SU-DHL-6 (cell line): ENCODE measurements at regions not wholly inside any gene's neighbourhood (a gene's known extent, or its start where the extent isn't known, plus 50 kb on each side); places are given as distances from the start of the nearest gene placed in this dataset.

Experiments
- H2AFZ ChIP-seq: fragments of 200-600 bp; sonication (generic); 2 replicates; pipeline ENCODE4 v1.6.1; 2014; ENCODE audit warnings: low read depth, mild to moderate bottlenecking, moderate library complexity, mixed read lengths, antibody characterized with exemption, low read length; ENCODE audit not compliant: severe bottlenecking
- H3F3A ChIP-seq: fragments of 200-600 bp; shearing (Covaris generic); 2 replicates; pipeline ENCODE4 v1.6.0; 2016; ENCODE audit warnings: antibody characterized with exemption, mild to moderate bottlenecking; ENCODE audit not compliant: insufficient read depth
- H3K27ac ChIP-seq: fragments of 200-600 bp; sonication (generic); 2 replicates; pipeline ENCODE4 v1.5.1; 2016; ENCODE audit warnings: low read depth, mild to moderate bottlenecking, low read length, moderate library complexity, mixed read lengths
- H3K27me3 ChIP-seq: fragments of 200-600 bp; sonication (generic), shearing (Covaris generic); 2 replicates; pipeline ENCODE4 v1.6.0; 2014; ENCODE audit warnings: mild to moderate bottlenecking, low read length
- H3K36me3 ChIP-seq: fragments of 200-600 bp; sonication (generic); 2 replicates; pipeline ENCODE4 v1.6.1; 2014; ENCODE audit warnings: mild to moderate bottlenecking, low read length, mixed read lengths
- H3K4me2 ChIP-seq: fragments of 300-600, 200-600 bp; shearing (Covaris generic), sonication (generic); 2 replicates; pipeline ENCODE4 v1.6.0; 2014; ENCODE audit warnings: low read length, low read depth, mild to moderate bottlenecking; ENCODE audit not compliant: poor library complexity, severe bottlenecking
- H3K4me3 ChIP-seq: fragments of 200-600 bp; sonication (generic); 2 replicates; pipeline ENCODE4 v1.5.1; 2014; ENCODE audit warnings: antibody characterized with exemption, low read length, mild to moderate bottlenecking, mixed read lengths; ENCODE audit not compliant: insufficient read depth, poor library complexity, severe bottlenecking
- H3K79me2 ChIP-seq: fragments of 200-600 bp; sonication (generic); 2 replicates; pipeline ENCODE4 v1.6.1; 2014; ENCODE audit warnings: mild to moderate bottlenecking, low read length, moderate library complexity; ENCODE audit not compliant: insufficient read depth
- H3K9ac ChIP-seq: fragments of 200-600 bp; sonication (generic); 2 replicates; pipeline ENCODE4 v1.7.0; 2014; ENCODE audit warnings: mild to moderate bottlenecking, low read length
- H3K9me2 ChIP-seq: fragments of 200-600 bp; sonication (generic); replicated peaks from 2 replicates; pipeline ENCODE4 v1.6.1; 2014; ENCODE audit warnings: low read length; ENCODE audit not compliant: insufficient read depth
- H3K9me3 ChIP-seq: fragments of 200-600 bp; sonication (generic); 2 replicates; pipeline ENCODE4 v1.6.1; 2014; ENCODE audit warnings: low read length, mixed read lengths; ENCODE audit not compliant: insufficient read depth
- H4K20me1 ChIP-seq: fragments of 200-600 bp; sonication (generic); 2 replicates; pipeline ENCODE4 v1.6.1; 2014; ENCODE audit warnings: low read depth, mild to moderate bottlenecking, antibody characterized with exemption, low read length, moderate library complexity, mixed read lengths
- CTCF ChIP-seq: fragments of 200-600 bp; sonication (generic); IDR thresholded peaks from one replicate; pipeline ENCODE4 v1.5.1; 2017; ENCODE audit warnings: antibody characterized with exemption, mild to moderate bottlenecking, low read length, moderate library complexity; ENCODE audit not compliant: insufficient read depth, poor library complexity, severe bottlenecking
- EZH2phosphoT487 ChIP-seq: fragments of 200-600 bp; sonication (generic), shearing (Covaris generic); conservative IDR thresholded peaks from 2 replicates; pipeline ENCODE4 v1.6.1; 2018; ENCODE audit warnings: mild to moderate bottlenecking, antibody characterized with exemption, low read length, moderate library complexity, mixed read lengths

DNA sequence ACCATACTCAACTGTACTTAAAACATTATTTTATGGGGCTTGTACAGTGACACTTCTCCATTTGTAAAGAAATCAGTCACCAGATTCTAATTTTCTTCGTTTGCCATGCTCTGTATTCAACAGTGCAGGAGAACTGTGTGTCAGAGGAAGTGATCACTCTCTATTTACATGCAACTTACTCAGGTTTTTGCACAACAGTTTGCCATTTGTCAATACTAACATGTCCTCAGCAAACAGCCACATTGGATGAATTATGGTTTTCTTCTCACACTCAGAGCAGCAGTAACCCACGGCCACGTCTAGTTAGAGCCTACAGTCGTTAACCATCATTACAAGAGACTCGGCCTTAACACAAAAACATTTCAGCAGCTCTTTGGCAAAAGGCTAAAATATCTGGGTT is 69.2 kb upstream of the SP4 start:
- no peak for TF ChIP-seq CTCF
- no peak for TF ChIP-seq EZH2phosphoT487
- H2AFZ ChIP-seq = no peak overlapping the region
- H3K36me3 ChIP-seq = no peaks in the 10 kb centered on the region
- no peak overlapping the region for H3K4me3 ChIP-seq
- H3K79me2 ChIP-seq = no peaks in the 10 kb centered on the region
- no peaks in the 10 kb centered on the region for H3K9me2 ChIP-seq
- H3K27me3 ChIP-seq = no peaks in the 10 kb centered on the region
- no peak overlapping the region for H3K4me2 ChIP-seq
- no peaks in the 10 kb centered on the region for H4K20me1 ChIP-seq
- no peaks in the 10 kb centered on the region for H3K9me3 ChIP-seq
- H3K27ac ChIP-seq = no peak overlapping the region
- no peak overlapping the region for H3K9ac ChIP-seq
- no peaks in the 10 kb centered on the region for H3F3A ChIP-seq

DNA sequence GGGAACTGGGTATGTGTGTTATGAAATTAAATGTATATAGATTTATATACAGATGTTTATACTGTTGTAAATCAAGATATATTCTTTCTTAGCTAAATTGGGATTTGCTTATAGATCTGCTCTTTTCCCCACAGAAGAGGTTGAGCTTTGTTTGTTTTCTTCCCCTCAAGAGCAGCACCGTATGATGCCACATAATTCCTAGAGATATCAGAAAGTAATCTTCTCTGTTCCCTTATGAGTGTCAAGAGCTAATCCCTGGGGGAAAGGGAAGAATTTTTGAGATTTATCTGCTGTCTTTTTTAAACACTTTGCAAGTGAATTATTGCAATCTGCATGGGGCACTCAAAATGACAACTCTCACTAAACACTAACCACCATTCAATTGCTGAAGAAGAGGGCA is 68.7 kb upstream of the SP4 start:
- Histone ChIP-seq H3K36me3 (no peaks in the 10 kb centered on the region), H3K79me2 (no peaks in the 10 kb centered on the region), H2AFZ (no peak overlapping the region), H4K20me1 (no peaks in the 10 kb centered on the region), H3K9me2 (no peaks in the 10 kb centered on the region), H3K4me3 (no peak overlapping the region), H3K4me2 (no peak overlapping the region), H3K9ac (no peak overlapping the region), H3K27me3 (no peaks in the 10 kb centered on the region), H3K9me3 (no peaks in the 10 kb centered on the region), H3F3A (no peaks in the 10 kb centered on the region), H3K27ac (no peak overlapping the region)
- TF ChIP-seq CTCF (no peak), EZH2phosphoT487 (no peak)

- Histone ChIP-seq H3K36me3 (no peaks in the 10 kb centered on the region), H3K4me3 (no peak overlapping the region), H3K4me2 (no peak overlapping the region), H2AFZ (no peak overlapping the region), H3K9me2 (no peaks in the 10 kb centered on the region), H3K9me3 (no peaks in the 10 kb centered on the region), H3K9ac (no peak overlapping the region), H4K20me1 (no peaks in the 10 kb centered on the region), H3K27me3 (no peaks in the 10 kb centered on the region), H3K79me2 (no peaks in the 10 kb centered on the region), H3F3A (no peaks in the 10 kb centered on the region), H3K27ac (no peak overlapping the region)
- TF ChIP-seq CTCF (no peak), EZH2phosphoT487 (no peak)
Measured at GRCh38 chr7:21361413-21362125, 66.3 kb upstream of the SP4 start.
